ENCODE measurements at regions not wholly inside any gene's neighbourhood (a gene's known extent, or its start where the extent isn't known, plus 50 kb on each side); places are given as distances from the start of the nearest gene placed in this dataset.

- Mint-ChIP-seq H3K36me3 (ENCODE audit: insufficient read depth) (no peaks in the 10 kb centered on the region), H3K27ac (no peak overlapping the region), H3K4me1 (ENCODE audit: low read depth) (peaks cover 5% of the 10 kb centered on the region), H3K9me3 (ENCODE audit: low read depth) (no peaks in the 10 kb centered on the region), H3K27me3 (no peaks in the 10 kb centered on the region), H3K4me3 (ENCODE audit: low read depth) (no peak overlapping the region)
- DNase-seq (ENCODE audit: low spot score, unreplicated experiment) = no peak
- TF ChIP-seq CTCF (IDR thresholded peaks at IDR 0.05; ENCODE audit: unreplicated experiment) = no peak
Observed at GRCh38 chr13:30128095-30128494, 179.3 kb downstream of the KATNAL1 start.

GRCh38 chr13:30126903-30127428 lies 180.4 kb downstream of the KATNAL1 start:
- H3K4me1 Mint-ChIP-seq (ENCODE audit: low read depth) = peaks cover 3% of the 10 kb centered on the region
- H3K36me3 Mint-ChIP-seq (ENCODE audit: insufficient read depth) = no peaks in the 10 kb centered on the region

GRCh38 chr13:30125422-30126073 lies 181.8 kb downstream of the KATNAL1 start:
- Mint-ChIP-seq H3K4me3 (ENCODE audit: low read depth) (no peak overlapping the region), H3K4me1 (ENCODE audit: low read depth) (peaks cover 3% of the 10 kb centered on the region), H3K27me3 (peaks cover 8% of the 10 kb centered on the region), H3K36me3 (ENCODE audit: insufficient read depth) (no peaks in the 10 kb centered on the region), H3K27ac (no peak overlapping the region), H3K9me3 (ENCODE audit: low read depth) (no peaks in the 10 kb centered on the region)
- TF ChIP-seq CTCF (IDR thresholded peaks at IDR 0.05; ENCODE audit: unreplicated experiment) = no peak
- DNase-seq (ENCODE audit: low spot score, unreplicated experiment) = no peak

More at GRCh38 chr13:30126903-30127428, 180.4 kb downstream of the KATNAL1 start:
- DNase-seq (ENCODE audit: low spot score, unreplicated experiment) = no peak
- Mint-ChIP-seq H3K27ac (no peak overlapping the region), H3K27me3 (no peaks in the 10 kb centered on the region), H3K9me3 (ENCODE audit: low read depth) (no peaks in the 10 kb centered on the region), H3K4me3 (ENCODE audit: low read depth) (no peak overlapping the region)
- TF ChIP-seq CTCF (IDR thresholded peaks at IDR 0.05; ENCODE audit: unreplicated experiment) = no peak

GRCh38 chr13:30124131-30124768 lies 183.1 kb downstream of the KATNAL1 start:
- H3K27ac Mint-ChIP-seq = no peak overlapping the region
- H3K4me1 Mint-ChIP-seq (ENCODE audit: low read depth) = peaks cover 3% of the 10 kb centered on the region
- H3K9me3 Mint-ChIP-seq (ENCODE audit: low read depth) = no peaks in the 10 kb centered on the region
- DNase-seq (ENCODE audit: low spot score, unreplicated experiment) = no peak
- no peaks in the 10 kb centered on the region for H3K36me3 Mint-ChIP-seq (ENCODE audit: insufficient read depth)
- no peak overlapping the region for H3K4me3 Mint-ChIP-seq (ENCODE audit: low read depth)
- peaks cover 18% of the 10 kb centered on the region for H3K27me3 Mint-ChIP-seq
- TF ChIP-seq CTCF (IDR thresholded peaks at IDR 0.05; ENCODE audit: unreplicated experiment) = no peak

- H3K9me3 Mint-ChIP-seq (ENCODE audit: low read depth) = no peaks in the 10 kb centered on the region
- H3K4me3 Mint-ChIP-seq (ENCODE audit: low read depth) = no peak overlapping the region
- H3K27ac Mint-ChIP-seq = no peak overlapping the region
- no peak for DNase-seq (ENCODE audit: low spot score, unreplicated experiment)
- H3K27me3 Mint-ChIP-seq = peaks cover 18% of the 10 kb centered on the region
- H3K4me1 Mint-ChIP-seq (ENCODE audit: low read depth) = peaks cover 3% of the 10 kb centered on the region
- no peak for TF ChIP-seq CTCF (IDR thresholded peaks at IDR 0.05; ENCODE audit: unreplicated experiment)
- no peaks in the 10 kb centered on the region for H3K36me3 Mint-ChIP-seq (ENCODE audit: insufficient read depth)
Observed at GRCh38 chr13:30123575-30123974, 183.8 kb downstream of the KATNAL1 start.
